ENCODE measurements at regions not wholly inside any gene's neighbourhood (a gene's known extent, or its start where the extent isn't known, plus 50 kb on each side); places are given as distances from the start of the nearest gene placed in this dataset.

- no peak for TF ChIP-seq ZNF484 (CRISPR knock-in tag; IDR thresholded peaks at IDR 0.05; ENCODE audit: borderline replicate concordance, low read depth)
- TF ChIP-seq RXRA (CRISPR knock-in tag; IDR thresholded peaks at IDR 0.05) = peak; percentile 100
- no peak for TF ChIP-seq ZNF253 (CRISPR knock-in tag; IDR thresholded peaks at IDR 0.05; ENCODE audit: borderline replicate concordance)
- TF ChIP-seq FOXP1 (IDR thresholded peaks at IDR 0.05) = peak; percentile 54; the same call in 1 of the 2 replicates
- TF ChIP-seq FOXP1 (CRISPR knock-in tag; IDR thresholded peaks at IDR 0.05) = peak; percentile 97
- peak; percentile 98 to 99 for TF ChIP-seq EP300 (IDR thresholded peaks at IDR 0.05; ENCODE audit: low read depth in 2 of 2, low read length in 2 of 2)
- TF ChIP-seq EP300 (CRISPR knock-in tag; IDR thresholded peaks at IDR 0.05; ENCODE audit: borderline replicate concordance) = peak; percentile 98
- TF ChIP-seq ZNF598 (CRISPR knock-in tag; IDR thresholded peaks at IDR 0.05; ENCODE audit: borderline replicate concordance) = peak; percentile 92
- TF ChIP-seq MYC (CRISPR knock-in tag; IDR thresholded peaks at IDR 0.05; ENCODE audit: borderline replicate concordance) = peak; percentile 91
- TF ChIP-seq ZBTB21 (CRISPR knock-in tag; IDR thresholded peaks at IDR 0.05) = no peak
- peak; percentile 66; the same call in 1 of the 2 replicates for TF ChIP-seq ARID3A (IDR thresholded peaks at IDR 0.05; ENCODE audit: low read depth, low read length)
- TF ChIP-seq CEBPG (CRISPR knock-in tag; IDR thresholded peaks at IDR 0.05) = peak; percentile 71
- TF ChIP-seq CCDC6 (CRISPR knock-in tag; IDR thresholded peaks at IDR 0.05) = no peak; the same call in 1 of the 2 replicates
- TF ChIP-seq SP1 (IDR thresholded peaks at IDR 0.05) = no peak
- peak; percentile 72 for TF ChIP-seq SP1 (CRISPR knock-in tag; IDR thresholded peaks at IDR 0.05)
- TF ChIP-seq ZBED4 (CRISPR knock-in tag; IDR thresholded peaks at IDR 0.05; ENCODE audit: borderline replicate concordance) = peak; percentile 81; the same call in 1 of the 2 replicates
- TF ChIP-seq ZNF574 (CRISPR knock-in tag; IDR thresholded peaks at IDR 0.05) = peak; percentile 92
- TF ChIP-seq AGO2 (optimal IDR thresholded peaks at IDR 0.05; ENCODE audit: low read depth, low read length) = no peak
- TF ChIP-seq ZNF83 (CRISPR knock-in tag; IDR thresholded peaks at IDR 0.05; ENCODE audit: borderline replicate concordance) = peak; percentile 89; the same call in 1 of the 2 replicates
- TF ChIP-seq JUNB (CRISPR knock-in tag; IDR thresholded peaks at IDR 0.05; ENCODE audit: borderline replicate concordance) = no peak; the same call in 1 of the 2 replicates
- no peak for TF ChIP-seq ZNF704 (CRISPR knock-in tag; IDR thresholded peaks at IDR 0.05; ENCODE audit: borderline replicate concordance)
Observed at GRCh38 chr16:85307552-85308364, 195.5 kb upstream of the CIBAR2 start (continued).
